NB4 (cell line): ENCODE measurements at regions not wholly inside any gene's neighbourhood (a gene's known extent, or its start where the extent isn't known, plus 50 kb on each side); places are given as distances from the start of the nearest gene placed in this dataset.
A peak's percentile ranks its signal among the peaks of the same experiment; 100 is the strongest.

Experiments used
- DNase-seq: peaks from one replicate; pipeline ENCODE4 v3.0.0; 2010; ENCODE audit warnings: low read depth
- H3K4me3 ChIP-seq: one replicate; pipeline ENCODE4 v1.5.1; 2011; ENCODE audit warnings: mild to moderate bottlenecking, low read depth, low read length, moderate library complexity
- MYC ChIP-seq: IDR thresholded peaks from 2 replicates; pipeline ENCODE4 v1.6.1; 2011; ENCODE audit warnings: low read depth, low read length
- POLR2A ChIP-seq: IDR thresholded peaks from 2 replicates; pipeline ENCODE4 v1.6.1; 2011; ENCODE audit warnings: mild to moderate bottlenecking; ENCODE audit not compliant: insufficient read length; ENCODE audit errors: extremely low read depth
- TF ChIP-seq, protein P1 (sequence below): IDR thresholded peaks from one replicate; pipeline ENCODE4 v1.5.1; 2012; ENCODE audit warnings: low read depth, low read length
- TF ChIP-seq, protein P2 (sequence below): IDR thresholded peaks from 2 replicates; pipeline ENCODE4 v1.6.1; 2011; ENCODE audit warnings: low read depth, low read length

DNA sequence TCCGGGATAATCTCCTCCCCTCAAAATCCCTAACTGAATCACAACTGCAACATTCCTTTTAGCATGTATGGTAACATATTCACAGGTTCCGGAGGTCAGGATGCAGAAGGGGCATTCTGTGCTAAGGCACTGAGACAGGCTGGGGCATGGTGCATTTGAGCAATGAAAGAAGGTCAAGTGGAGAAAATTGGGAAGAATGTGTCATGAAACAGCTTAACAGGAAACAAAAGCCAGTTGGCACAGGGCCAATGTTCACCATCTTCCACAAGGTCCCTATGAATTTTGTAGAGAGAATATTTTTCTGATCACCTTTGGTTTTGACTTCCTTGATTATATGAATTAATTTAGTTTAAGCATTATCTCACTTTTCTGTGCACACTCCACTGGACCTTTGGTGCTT lies 587.7 kb upstream of the NR2F2 start:
- no peak overlapping the region for H3K4me3 ChIP-seq
- DNase-seq: no peak
- TF ChIP-seq, protein P1, sequence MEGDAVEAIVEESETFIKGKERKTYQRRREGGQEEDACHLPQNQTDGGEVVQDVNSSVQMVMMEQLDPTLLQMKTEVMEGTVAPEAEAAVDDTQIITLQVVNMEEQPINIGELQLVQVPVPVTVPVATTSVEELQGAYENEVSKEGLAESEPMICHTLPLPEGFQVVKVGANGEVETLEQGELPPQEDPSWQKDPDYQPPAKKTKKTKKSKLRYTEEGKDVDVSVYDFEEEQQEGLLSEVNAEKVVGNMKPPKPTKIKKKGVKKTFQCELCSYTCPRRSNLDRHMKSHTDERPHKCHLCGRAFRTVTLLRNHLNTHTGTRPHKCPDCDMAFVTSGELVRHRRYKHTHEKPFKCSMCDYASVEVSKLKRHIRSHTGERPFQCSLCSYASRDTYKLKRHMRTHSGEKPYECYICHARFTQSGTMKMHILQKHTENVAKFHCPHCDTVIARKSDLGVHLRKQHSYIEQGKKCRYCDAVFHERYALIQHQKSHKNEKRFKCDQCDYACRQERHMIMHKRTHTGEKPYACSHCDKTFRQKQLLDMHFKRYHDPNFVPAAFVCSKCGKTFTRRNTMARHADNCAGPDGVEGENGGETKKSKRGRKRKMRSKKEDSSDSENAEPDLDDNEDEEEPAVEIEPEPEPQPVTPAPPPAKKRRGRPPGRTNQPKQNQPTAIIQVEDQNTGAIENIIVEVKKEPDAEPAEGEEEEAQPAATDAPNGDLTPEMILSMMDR: no peak
- TF ChIP-seq POLR2A: no peak
- TF ChIP-seq MYC: no peak
- TF ChIP-seq, protein P2, sequence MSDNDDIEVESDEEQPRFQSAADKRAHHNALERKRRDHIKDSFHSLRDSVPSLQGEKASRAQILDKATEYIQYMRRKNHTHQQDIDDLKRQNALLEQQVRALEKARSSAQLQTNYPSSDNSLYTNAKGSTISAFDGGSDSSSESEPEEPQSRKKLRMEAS: no peak

DNA sequence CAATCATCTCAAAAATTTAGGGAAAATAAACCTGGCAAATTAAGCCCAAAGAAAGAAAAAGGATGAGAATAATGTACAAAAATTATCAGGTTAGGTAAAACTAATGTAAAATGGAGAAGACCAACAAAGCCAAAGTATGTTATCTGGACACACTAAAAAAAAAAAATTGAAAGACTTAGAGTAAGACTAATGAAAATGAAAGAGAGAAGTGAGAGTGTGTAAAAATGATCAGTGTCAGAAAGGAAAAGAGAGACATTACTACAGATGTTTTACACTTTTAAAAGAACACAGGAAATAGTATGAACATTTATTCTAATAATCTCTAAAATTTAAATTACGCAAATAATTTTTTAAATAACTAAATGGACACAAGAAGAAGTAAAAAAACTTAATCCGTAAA lies 573.3 kb upstream of the NR2F2 start:
- no peak for DNase-seq
- TF ChIP-seq, protein P2: no peak
- TF ChIP-seq MYC: no peak
- TF ChIP-seq POLR2A: no peak
- TF ChIP-seq, protein P1: no peak
- H3K4me3 ChIP-seq: no peak overlapping the region

DNA sequence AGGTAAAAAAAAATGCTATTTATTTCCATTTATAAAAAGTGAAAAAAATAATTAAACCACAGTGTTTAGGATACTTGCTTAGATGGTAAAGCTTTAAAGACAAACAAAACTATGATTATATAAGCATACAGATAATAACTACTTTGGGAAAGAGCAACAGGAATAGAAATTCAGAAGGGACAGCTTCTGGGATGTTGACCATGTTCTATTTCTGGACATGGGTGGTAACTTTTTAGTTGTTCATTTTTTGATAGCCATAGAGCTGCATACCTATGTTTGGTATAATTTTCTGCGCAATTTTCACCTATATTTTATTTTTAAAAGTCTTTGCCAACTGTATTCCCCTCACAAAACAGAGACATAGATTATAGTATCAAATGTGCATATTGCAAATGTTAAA lies 572.0 kb upstream of the NR2F2 start:
- TF ChIP-seq, protein P1: no peak
- TF ChIP-seq, protein P2: no peak
- TF ChIP-seq POLR2A (no peak), MYC (no peak)
- H3K4me3 ChIP-seq: no peak overlapping the region
- DNase-seq: no peak

DNA sequence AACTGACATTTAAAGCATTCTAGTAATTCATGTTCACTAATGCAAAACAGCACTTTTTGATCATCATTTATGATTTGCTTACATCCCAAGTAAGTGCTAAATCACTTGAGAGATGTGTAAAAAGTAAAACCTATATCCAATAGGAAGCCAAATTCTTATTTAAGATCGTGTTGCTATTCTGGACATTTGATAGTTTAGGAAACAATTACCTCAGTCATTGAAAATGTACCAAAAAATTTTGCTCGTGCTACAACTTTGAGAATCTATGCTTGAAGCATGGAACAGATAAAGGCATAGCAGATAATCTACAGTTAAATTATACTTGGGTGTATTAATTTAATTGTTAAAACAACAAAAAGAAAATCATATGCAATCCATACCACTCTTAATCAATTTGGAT lies 571.6 kb upstream of the NR2F2 start:
- H3K4me3 ChIP-seq: no peak overlapping the region
- DNase-seq: no peak
- TF ChIP-seq MYC (no peak), POLR2A (no peak)
- TF ChIP-seq, protein P2: no peak
- TF ChIP-seq, protein P1: no peak

DNA sequence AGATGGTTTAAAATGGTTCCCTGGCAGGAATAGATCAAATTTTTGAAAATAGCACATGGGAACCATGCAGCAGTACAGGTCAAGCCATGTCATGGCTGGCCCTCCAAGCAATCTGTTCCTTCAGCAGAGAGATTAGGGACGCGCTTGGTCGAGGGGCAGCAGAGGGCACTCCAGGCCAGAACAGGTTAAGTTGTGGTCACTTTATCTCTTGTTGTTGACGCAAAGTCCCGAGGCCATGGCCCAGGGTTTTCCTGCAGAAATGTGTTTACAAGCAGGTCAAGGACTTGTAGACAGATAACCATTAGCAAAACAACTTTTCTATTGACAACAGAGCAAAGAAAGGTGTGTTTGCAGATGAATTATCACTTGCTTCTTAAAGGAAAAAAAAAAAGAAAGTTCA lies 570.0 kb upstream of the NR2F2 start:
- H3K4me3 ChIP-seq: no peak overlapping the region
- peak; percentile 60 for DNase-seq
- TF ChIP-seq MYC: no peak
- TF ChIP-seq, protein P1: peak; percentile 8
- TF ChIP-seq, protein P2: peak; percentile 29; the same call in 1 of the 2 replicates
